GM23338 (cell line): ENCODE measurements at regions not wholly inside any gene's neighbourhood (a gene's known extent, or its start where the extent isn't known, plus 50 kb on each side); places are given as distances from the start of the nearest gene placed in this dataset.

ENCODE experiments used
- CREB1 ChIP-seq: fragments of 250-450 bp; sonication (Bioruptor Pico); IDR thresholded peaks from 2 replicates; pipeline ENCODE4 v1.5.0; 2020; ENCODE audit warnings: low read depth, mild to moderate bottlenecking, moderate library complexity
- CTCF ChIP-seq, 2 experiments: fragments of 200-600 bp in 1 of 2; sonication (generic) in 1 of 2; conservative IDR thresholded peaks; 2 replicates each; pipeline versions ENCODE4 v1.5.1 to v1.6.1; 2016 to 2017; ENCODE audit warnings: antibody characterized with exemption in 2 of 2, low read depth in 2 of 2, mild to moderate bottlenecking in 2 of 2, moderate library complexity in 1 of 2
- EZH2 ChIP-seq: fragments of 200-600 bp; sonication (generic); IDR thresholded peaks from one replicate; pipeline ENCODE4 v1.8.0; 2017; ENCODE audit warnings: antibody characterized with exemption, mild to moderate bottlenecking, low read depth; ENCODE audit not compliant: unreplicated experiment
- EZH2phosphoT487 ChIP-seq: fragments of 200-600 bp; sonication (generic); IDR thresholded peaks from one replicate; pipeline ENCODE4 v1.8.1; 2018; ENCODE audit warnings: antibody characterized with exemption; ENCODE audit not compliant: unreplicated experiment
- POLR2AphosphoS5 ChIP-seq: IDR thresholded peaks from 2 replicates; pipeline ENCODE4 v1.6.1; 2016; ENCODE audit warnings: antibody characterized with exemption, low read depth

- TF ChIP-seq CTCF (conservative IDR thresholded peaks at IDR 0.05; ENCODE audit: low read depth in 2 of 2) (no peak), EZH2 (no peak), CREB1 (CRISPR knock-in tag) (no peak), POLR2AphosphoS5 (no peak), EZH2phosphoT487 (no peak)
Observed at GRCh38 chr6:2447318-2447920, 202.0 kb upstream of the GMDS start.
